ENCODE measurements at regions not wholly inside any gene's neighbourhood (a gene's known extent, or its start where the extent isn't known, plus 50 kb on each side); places are given as distances from the start of the nearest gene placed in this dataset.

DNA sequence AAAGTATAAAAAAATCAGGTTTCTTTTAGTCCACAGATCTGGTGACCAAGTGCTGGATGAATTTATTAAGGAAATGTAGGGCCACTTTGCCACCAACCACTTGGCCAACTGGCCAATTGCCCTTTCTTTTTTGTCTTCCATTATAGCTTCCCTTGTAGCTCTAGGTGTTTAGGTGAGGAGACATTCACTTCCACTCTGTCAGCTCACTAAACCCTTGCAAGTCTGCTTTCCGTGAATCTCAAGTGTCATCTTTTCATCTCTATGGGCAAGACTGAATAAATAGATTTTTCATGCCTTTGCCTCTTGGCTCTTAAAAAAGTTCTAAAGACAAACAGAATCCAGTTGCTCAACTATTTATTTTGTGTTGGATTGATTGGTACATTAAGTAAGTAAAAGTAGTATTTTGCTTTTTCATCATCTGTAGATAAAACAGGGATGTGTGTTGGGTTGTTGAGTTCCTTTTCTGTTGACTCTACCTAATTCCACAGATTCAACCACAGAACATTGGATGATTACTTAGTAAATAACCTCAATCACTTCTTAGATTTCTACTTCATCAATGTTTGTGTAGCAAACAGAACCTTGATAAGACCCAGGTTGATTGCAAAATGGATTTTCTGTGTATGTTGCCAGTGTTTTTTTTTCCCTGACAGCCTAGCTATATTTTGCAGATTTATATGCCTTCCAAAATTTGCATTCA, 68.1 kb upstream of the GRXCR1 start:
- no peak overlapping the region for H3K4me3 ChIP-seq (replicated peaks; ENCODE audit: insufficient read depth, low read length)
- H3K27ac ChIP-seq (replicated peaks): no peak overlapping the region
- TF ChIP-seq, protein P1, sequence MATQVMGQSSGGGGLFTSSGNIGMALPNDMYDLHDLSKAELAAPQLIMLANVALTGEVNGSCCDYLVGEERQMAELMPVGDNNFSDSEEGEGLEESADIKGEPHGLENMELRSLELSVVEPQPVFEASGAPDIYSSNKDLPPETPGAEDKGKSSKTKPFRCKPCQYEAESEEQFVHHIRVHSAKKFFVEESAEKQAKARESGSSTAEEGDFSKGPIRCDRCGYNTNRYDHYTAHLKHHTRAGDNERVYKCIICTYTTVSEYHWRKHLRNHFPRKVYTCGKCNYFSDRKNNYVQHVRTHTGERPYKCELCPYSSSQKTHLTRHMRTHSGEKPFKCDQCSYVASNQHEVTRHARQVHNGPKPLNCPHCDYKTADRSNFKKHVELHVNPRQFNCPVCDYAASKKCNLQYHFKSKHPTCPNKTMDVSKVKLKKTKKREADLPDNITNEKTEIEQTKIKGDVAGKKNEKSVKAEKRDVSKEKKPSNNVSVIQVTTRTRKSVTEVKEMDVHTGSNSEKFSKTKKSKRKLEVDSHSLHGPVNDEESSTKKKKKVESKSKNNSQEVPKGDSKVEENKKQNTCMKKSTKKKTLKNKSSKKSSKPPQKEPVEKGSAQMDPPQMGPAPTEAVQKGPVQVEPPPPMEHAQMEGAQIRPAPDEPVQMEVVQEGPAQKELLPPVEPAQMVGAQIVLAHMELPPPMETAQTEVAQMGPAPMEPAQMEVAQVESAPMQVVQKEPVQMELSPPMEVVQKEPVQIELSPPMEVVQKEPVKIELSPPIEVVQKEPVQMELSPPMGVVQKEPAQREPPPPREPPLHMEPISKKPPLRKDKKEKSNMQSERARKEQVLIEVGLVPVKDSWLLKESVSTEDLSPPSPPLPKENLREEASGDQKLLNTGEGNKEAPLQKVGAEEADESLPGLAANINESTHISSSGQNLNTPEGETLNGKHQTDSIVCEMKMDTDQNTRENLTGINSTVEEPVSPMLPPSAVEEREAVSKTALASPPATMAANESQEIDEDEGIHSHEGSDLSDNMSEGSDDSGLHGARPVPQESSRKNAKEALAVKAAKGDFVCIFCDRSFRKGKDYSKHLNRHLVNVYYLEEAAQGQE (IDR thresholded peaks at IDR 0.05; ENCODE audit: insufficient replicate concordance, low read depth): no peak
- TF ChIP-seq, protein P2, sequence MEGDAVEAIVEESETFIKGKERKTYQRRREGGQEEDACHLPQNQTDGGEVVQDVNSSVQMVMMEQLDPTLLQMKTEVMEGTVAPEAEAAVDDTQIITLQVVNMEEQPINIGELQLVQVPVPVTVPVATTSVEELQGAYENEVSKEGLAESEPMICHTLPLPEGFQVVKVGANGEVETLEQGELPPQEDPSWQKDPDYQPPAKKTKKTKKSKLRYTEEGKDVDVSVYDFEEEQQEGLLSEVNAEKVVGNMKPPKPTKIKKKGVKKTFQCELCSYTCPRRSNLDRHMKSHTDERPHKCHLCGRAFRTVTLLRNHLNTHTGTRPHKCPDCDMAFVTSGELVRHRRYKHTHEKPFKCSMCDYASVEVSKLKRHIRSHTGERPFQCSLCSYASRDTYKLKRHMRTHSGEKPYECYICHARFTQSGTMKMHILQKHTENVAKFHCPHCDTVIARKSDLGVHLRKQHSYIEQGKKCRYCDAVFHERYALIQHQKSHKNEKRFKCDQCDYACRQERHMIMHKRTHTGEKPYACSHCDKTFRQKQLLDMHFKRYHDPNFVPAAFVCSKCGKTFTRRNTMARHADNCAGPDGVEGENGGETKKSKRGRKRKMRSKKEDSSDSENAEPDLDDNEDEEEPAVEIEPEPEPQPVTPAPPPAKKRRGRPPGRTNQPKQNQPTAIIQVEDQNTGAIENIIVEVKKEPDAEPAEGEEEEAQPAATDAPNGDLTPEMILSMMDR (IDR thresholded peaks at IDR 0.05; ENCODE audit: insufficient read depth, low read length): no peak
- H3K27me3 ChIP-seq (ENCODE audit: insufficient read depth, poor library complexity, severe bottlenecking): no peaks in the 10 kb centered on the region
- no peak for DNase-seq (ENCODE audit: low read depth in 1 of 2, low spot score in 1 of 2)

DNA sequence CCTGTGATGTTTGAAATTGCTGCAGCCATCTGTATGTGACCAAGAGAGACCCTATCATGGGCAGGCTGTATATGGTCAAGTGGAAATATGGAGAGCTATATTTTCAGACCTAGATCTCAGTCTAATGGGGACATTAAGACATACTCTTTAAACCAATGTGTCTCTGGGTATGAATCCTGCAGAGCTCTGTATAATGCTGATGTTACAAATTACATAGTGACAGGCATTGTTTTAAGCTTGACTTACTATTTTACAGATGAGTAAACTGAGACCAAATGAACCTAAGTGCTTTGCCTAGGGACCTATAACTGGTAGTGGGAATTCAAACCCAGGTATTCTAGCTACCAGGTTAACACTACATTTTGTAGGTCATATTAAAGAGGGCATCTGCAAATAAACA, 71.3 kb upstream of the GRXCR1 start:
- Histone ChIP-seq H3K4me3 (replicated peaks; ENCODE audit: insufficient read depth, low read length) (no peak overlapping the region), H3K27ac (replicated peaks) (no peak overlapping the region), H3K27me3 (ENCODE audit: insufficient read depth, poor library complexity, severe bottlenecking) (no peaks in the 10 kb centered on the region)
- TF ChIP-seq POLR2AphosphoS5 (IDR thresholded peaks at IDR 0.05; ENCODE audit: low read depth) (no peak), GABPA (IDR thresholded peaks at IDR 0.05; ENCODE audit: low read depth) (no peak)
- no peak for DNase-seq (ENCODE audit: low read depth in 1 of 2, low spot score in 1 of 2)

DNA sequence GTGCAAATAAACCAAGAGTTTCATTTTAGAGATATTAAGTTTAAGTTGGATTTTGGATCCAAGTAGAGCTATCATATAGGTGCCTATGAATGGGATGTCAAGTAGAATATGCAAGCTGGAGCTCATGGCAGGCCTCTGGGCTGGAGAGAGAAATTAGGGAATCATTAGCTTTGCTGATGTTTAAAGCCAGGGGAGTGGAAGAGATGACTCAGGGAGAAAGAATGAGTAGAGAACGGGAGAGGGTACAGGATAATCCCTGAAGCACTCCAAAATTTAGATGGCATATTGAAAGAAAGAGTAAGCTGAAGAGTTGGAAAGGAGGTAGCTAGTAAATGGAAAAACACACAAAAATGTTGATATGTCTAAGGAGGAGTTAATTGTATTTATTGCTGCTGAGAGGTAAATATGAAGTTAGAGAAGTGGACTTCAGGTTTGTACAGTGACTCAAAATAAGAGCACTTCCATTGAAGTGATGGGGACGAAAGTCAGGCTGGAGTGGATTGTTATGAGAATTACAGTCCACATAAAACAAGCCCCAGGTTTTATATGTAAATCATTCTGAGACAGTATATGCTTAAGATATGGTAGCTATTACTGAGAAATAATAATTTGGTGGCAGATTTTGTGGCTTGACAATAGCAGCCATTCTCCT, 72.5 kb upstream of the GRXCR1 start:
- Histone ChIP-seq H3K27ac (replicated peaks) (no peak overlapping the region), H3K27me3 (ENCODE audit: insufficient read depth, poor library complexity, severe bottlenecking) (no peaks in the 10 kb centered on the region), H3K4me3 (replicated peaks; ENCODE audit: insufficient read depth, low read length) (no peak overlapping the region)
- TF ChIP-seq GABPA (IDR thresholded peaks at IDR 0.05; ENCODE audit: low read depth): no peak
- no peak for TF ChIP-seq SPI1 (IDR thresholded peaks at IDR 0.05; ENCODE audit: borderline replicate concordance, low read depth)
- no peak for TF ChIP-seq POLR2AphosphoS5 (IDR thresholded peaks at IDR 0.05; ENCODE audit: low read depth)
- TF ChIP-seq, protein P1 (IDR thresholded peaks at IDR 0.05; ENCODE audit: insufficient replicate concordance, low read depth): no peak
- TF ChIP-seq, protein P2 (IDR thresholded peaks at IDR 0.05; ENCODE audit: insufficient read depth, low read length): no peak
- no peak for DNase-seq (ENCODE audit: low read depth in 1 of 2, low spot score in 1 of 2)

DNA sequence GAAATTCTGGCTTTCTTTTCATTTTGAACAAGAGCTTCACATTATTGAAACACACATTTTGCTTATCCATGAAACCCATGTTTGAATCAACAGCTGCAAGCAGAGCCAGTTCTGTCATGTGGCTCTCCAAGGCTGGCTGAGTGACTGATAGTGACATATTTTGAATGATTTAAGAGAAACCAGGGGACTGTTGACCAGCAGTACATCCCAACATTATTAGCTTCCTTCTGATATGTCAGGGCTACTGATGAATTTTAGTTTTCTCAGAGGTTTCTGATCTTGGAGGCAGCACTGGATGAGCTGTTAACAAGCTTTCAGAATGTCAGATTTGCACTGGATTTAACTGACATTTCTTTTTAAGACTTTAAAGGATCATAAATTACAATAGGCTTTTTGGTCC, 74.6 kb upstream of the GRXCR1 start:
- TF ChIP-seq POLR2AphosphoS5 (IDR thresholded peaks at IDR 0.05; ENCODE audit: low read depth) (no peak), SPI1 (IDR thresholded peaks at IDR 0.05; ENCODE audit: borderline replicate concordance, low read depth) (no peak), GABPA (IDR thresholded peaks at IDR 0.05; ENCODE audit: low read depth) (no peak)
- TF ChIP-seq, protein P2 (IDR thresholded peaks at IDR 0.05; ENCODE audit: insufficient read depth, low read length): no peak
- TF ChIP-seq, protein P1 (IDR thresholded peaks at IDR 0.05; ENCODE audit: insufficient replicate concordance, low read depth): no peak
- no peak for DNase-seq (ENCODE audit: low read depth in 1 of 2, low spot score in 1 of 2)
- Histone ChIP-seq H3K27me3 (ENCODE audit: insufficient read depth, poor library complexity, severe bottlenecking) (no peaks in the 10 kb centered on the region), H3K27ac (replicated peaks) (no peak overlapping the region), H3K4me3 (replicated peaks; ENCODE audit: insufficient read depth, low read length) (no peak overlapping the region)
